ENCODE measurements at regions not wholly inside any gene's neighbourhood (a gene's known extent, or its start where the extent isn't known, plus 50 kb on each side); places are given as distances from the start of the nearest gene placed in this dataset.
"Not testable (repeated sequence)": the region's sequence is repeated elsewhere in the genome, so short reads cannot be mapped to it uniquely, and the experiment has no call there.

DNA sequence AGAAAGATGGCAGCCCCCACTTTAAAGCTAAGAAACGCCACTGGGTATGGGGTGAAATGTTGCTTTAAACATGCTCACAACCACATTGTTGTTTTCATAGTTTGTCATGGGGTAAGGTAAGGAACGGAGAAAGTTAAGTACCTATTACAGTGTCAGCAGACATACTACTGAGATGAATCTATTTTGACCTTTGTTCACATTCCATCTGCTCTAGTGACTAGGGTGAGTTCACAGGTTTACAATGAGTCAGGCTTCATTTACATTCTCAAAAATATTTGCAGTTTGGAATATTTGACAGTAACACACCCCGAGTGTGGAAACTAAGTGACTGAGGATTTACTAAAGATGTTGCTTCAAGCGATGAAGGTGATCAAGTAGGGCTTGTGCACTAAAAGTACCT is 428.7 kb upstream of the ACVR2A start:
- BruUV-seq (replicated peaks) = no TSS peak
- H3K9me3 Mint-ChIP-seq (ENCODE audit: unreplicated experiment) = peaks cover 7% of the 10 kb centered on the region

DNA sequence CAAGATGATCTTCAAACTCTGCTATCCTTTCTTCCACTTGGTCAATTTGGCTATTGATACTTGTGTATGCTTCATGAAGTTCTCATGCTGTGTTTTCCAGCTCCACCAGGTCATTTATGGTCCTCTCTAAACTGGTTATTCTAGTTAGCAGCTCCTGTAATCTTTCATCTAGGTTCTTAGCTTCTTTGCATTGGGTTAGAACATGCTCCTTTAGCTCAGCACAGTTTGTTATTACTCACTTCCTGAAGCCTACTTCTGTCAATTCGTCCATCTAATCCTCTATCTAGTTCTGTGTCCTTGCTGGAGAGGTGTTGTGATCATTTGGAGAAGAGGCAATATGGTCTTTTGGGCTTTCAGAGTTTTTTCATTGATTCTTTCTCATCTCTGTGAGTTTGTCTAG is 430.2 kb upstream of the ACVR2A start:
- DNase-seq (ENCODE audit: unreplicated experiment); H3K27ac Mint-ChIP-seq (ENCODE audit: low read depth, unreplicated experiment); H3K4me3 Mint-ChIP-seq (ENCODE audit: unreplicated experiment); H3K36me3 Mint-ChIP-seq (ENCODE audit: insufficient read depth, unreplicated experiment); POLR2A ChIA-PET; H3K4me1 Mint-ChIP-seq (ENCODE audit: insufficient read depth, unreplicated experiment); intact Hi-C loops (cut with micrococcal nuclease); H3K27me3 Mint-ChIP-seq (ENCODE audit: insufficient read depth, unreplicated experiment); BruUV-seq (replicated peaks); H3K9me3 Mint-ChIP-seq (ENCODE audit: unreplicated experiment): not testable (repeated sequence)
- CTCF ChIA-PET = interaction anchor here (0.7 kb wide), 1 partner anchor 967 kb away, joined by 3 read pairs; no protein-coding TSS in a partner anchor

More for the DNA sequence above, 428.7 kb upstream of the ACVR2A start:
- Mint-ChIP-seq H3K4me3 (ENCODE audit: unreplicated experiment) (no peak overlapping the region), H3K4me1 (ENCODE audit: insufficient read depth, unreplicated experiment) (peaks cover 5% of the 10 kb centered on the region), H3K27ac (ENCODE audit: low read depth, unreplicated experiment) (peak overlapping the region; percentile 12), H3K36me3 (ENCODE audit: insufficient read depth, unreplicated experiment) (no peaks in the 10 kb centered on the region), H3K27me3 (ENCODE audit: insufficient read depth, unreplicated experiment) (no peaks in the 10 kb centered on the region)
- POLR2A ChIA-PET = no interaction called here
- DNase-seq (ENCODE audit: unreplicated experiment) = peak; percentile 21
- CTCF ChIA-PET = no interaction called here
- intact Hi-C loops (cut with micrococcal nuclease) = no loop called here
- TF ChIP-seq, protein P1, sequence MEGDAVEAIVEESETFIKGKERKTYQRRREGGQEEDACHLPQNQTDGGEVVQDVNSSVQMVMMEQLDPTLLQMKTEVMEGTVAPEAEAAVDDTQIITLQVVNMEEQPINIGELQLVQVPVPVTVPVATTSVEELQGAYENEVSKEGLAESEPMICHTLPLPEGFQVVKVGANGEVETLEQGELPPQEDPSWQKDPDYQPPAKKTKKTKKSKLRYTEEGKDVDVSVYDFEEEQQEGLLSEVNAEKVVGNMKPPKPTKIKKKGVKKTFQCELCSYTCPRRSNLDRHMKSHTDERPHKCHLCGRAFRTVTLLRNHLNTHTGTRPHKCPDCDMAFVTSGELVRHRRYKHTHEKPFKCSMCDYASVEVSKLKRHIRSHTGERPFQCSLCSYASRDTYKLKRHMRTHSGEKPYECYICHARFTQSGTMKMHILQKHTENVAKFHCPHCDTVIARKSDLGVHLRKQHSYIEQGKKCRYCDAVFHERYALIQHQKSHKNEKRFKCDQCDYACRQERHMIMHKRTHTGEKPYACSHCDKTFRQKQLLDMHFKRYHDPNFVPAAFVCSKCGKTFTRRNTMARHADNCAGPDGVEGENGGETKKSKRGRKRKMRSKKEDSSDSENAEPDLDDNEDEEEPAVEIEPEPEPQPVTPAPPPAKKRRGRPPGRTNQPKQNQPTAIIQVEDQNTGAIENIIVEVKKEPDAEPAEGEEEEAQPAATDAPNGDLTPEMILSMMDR (IDR thresholded peaks at IDR 0.05; ENCODE audit: unreplicated experiment) = no peak

DNA sequence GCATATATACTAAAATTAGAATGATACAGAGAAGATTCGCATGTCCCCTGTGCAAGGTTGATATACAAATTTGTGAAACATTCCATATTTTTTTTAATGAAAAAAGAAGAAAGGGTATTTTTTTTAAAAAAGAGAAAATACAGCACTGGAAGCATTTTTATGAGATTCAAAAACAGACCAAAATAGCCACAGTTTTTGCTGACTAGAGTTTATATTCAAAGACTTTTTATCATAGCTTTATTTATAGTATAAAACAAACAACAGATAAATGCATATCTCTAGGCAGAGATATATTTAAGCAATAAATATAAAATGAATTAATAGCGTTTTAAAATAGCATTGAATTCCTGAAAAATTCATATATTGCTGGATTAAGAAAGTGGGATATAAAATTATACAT is 436.5 kb upstream of the ACVR2A start:
- intact Hi-C loops (cut with micrococcal nuclease) = no loop called here
- Mint-ChIP-seq H3K27ac (ENCODE audit: low read depth, unreplicated experiment) (no peak overlapping the region), H3K36me3 (ENCODE audit: insufficient read depth, unreplicated experiment) (no peaks in the 10 kb centered on the region), H3K9me3 (ENCODE audit: unreplicated experiment) (peaks cover 7% of the 10 kb centered on the region), H3K4me3 (ENCODE audit: unreplicated experiment) (no peak overlapping the region), H3K4me1 (ENCODE audit: insufficient read depth, unreplicated experiment) (no peaks in the 10 kb centered on the region), H3K27me3 (ENCODE audit: insufficient read depth, unreplicated experiment) (no peaks in the 10 kb centered on the region)
- ChIA-PET CTCF (interaction anchor here (0.7 kb wide), 1 partner anchor 9 kb away, joined by 3 read pairs; no protein-coding TSS in a partner anchor), POLR2A (no interaction called here)
- no peak for DNase-seq (ENCODE audit: unreplicated experiment)
- TF ChIP-seq, protein P1 (IDR thresholded peaks at IDR 0.05; ENCODE audit: unreplicated experiment) = no peak
- BruUV-seq (replicated peaks) = no TSS peak

DNA sequence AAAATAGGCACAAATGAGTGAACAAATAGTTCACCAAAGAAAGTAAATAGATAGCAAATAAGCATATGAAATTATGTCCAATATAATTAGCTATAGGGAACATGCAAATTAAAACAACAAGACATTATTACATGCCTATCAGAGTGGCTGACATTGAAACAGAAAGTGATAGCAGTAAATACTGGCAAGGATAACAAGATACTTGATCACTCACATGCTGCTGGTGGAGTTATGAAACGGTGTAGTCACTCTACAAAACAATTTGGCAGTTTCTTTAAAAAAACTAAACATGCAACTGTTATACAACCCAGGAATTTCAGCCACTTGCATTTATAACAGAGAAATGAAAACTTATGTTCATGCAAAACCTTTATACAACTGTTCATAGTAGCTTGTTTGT is 439.2 kb upstream of the ACVR2A start:
- H3K27me3 Mint-ChIP-seq (ENCODE audit: insufficient read depth, unreplicated experiment) = no peaks in the 10 kb centered on the region
- no peak overlapping the region for H3K4me3 Mint-ChIP-seq (ENCODE audit: unreplicated experiment)
- H3K4me1 Mint-ChIP-seq (ENCODE audit: insufficient read depth, unreplicated experiment) = no peaks in the 10 kb centered on the region
- intact Hi-C loops (cut with micrococcal nuclease) = no loop called here
- no peak overlapping the region for H3K27ac Mint-ChIP-seq (ENCODE audit: low read depth, unreplicated experiment)
- BruUV-seq (replicated peaks) = no TSS peak
- no peak for DNase-seq (ENCODE audit: unreplicated experiment)
- TF ChIP-seq, protein P1 (IDR thresholded peaks at IDR 0.05; ENCODE audit: unreplicated experiment) = no peak
- H3K9me3 Mint-ChIP-seq (ENCODE audit: unreplicated experiment) = no peaks in the 10 kb centered on the region
- ChIA-PET CTCF (interaction anchor here (0.9 kb wide), 1 partner anchor 40 kb away, joined by 4 read pairs; no protein-coding TSS in a partner anchor), POLR2A (no interaction called here)
- no peaks in the 10 kb centered on the region for H3K36me3 Mint-ChIP-seq (ENCODE audit: insufficient read depth, unreplicated experiment)

DNA sequence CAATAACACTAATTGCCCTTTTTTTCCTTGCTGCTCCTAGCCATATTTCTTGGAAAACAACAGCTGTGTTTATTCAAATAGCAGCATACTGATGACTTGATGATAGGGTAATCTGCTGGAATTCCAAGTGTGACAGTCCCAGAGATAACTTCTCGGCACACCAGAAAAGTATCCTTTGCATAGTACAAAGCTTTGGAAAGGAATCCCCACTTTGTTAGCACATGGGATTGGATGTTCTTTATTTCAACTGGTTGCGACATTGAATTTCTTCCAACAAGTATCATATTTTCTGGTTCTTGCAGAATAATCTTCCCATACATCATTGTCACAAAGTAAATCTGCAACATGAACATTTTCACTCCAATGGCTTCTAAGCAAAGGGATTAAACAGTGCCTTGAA is 445.8 kb upstream of the ACVR2A start:
- H3K27me3 Mint-ChIP-seq (ENCODE audit: insufficient read depth, unreplicated experiment) = no peaks in the 10 kb centered on the region
- DNase-seq (ENCODE audit: unreplicated experiment) = no peak
- no peaks in the 10 kb centered on the region for H3K4me1 Mint-ChIP-seq (ENCODE audit: insufficient read depth, unreplicated experiment)
- no peak overlapping the region for H3K4me3 Mint-ChIP-seq (ENCODE audit: unreplicated experiment)
- POLR2A ChIA-PET = interaction anchor here (1.0 kb wide), 1 partner anchor 8 kb away, joined by 3 read pairs; no protein-coding TSS in a partner anchor
- intact Hi-C loops (cut with micrococcal nuclease) = no loop called here
- H3K36me3 Mint-ChIP-seq (ENCODE audit: insufficient read depth, unreplicated experiment) = no peaks in the 10 kb centered on the region
- no peaks in the 10 kb centered on the region for H3K9me3 Mint-ChIP-seq (ENCODE audit: unreplicated experiment)
- TF ChIP-seq, protein P1 (IDR thresholded peaks at IDR 0.05; ENCODE audit: unreplicated experiment) = no peak
- H3K27ac Mint-ChIP-seq (ENCODE audit: low read depth, unreplicated experiment) = no peak overlapping the region
- no TSS peak for BruUV-seq (replicated peaks)
- CTCF ChIA-PET = interaction anchor here (0.6 to 1.5 kb wide), 2 partner anchors 12 to 29 kb away, joined by 3 to 5 read pairs; no protein-coding TSS in a partner anchor

Measured in MCF 10A (cell line).